Fibroblast of peridontal ligament (primary cell): ENCODE measurements at regions not wholly inside any gene's neighbourhood (a gene's known extent, or its start where the extent isn't known, plus 50 kb on each side); places are given as distances from the start of the nearest gene placed in this dataset.

Experiments
- DNase-seq: peaks from one replicate; pipeline ENCODE4 v3.0.0-alpha.2; 2010; ENCODE audit errors: extremely low read depth

DNA sequence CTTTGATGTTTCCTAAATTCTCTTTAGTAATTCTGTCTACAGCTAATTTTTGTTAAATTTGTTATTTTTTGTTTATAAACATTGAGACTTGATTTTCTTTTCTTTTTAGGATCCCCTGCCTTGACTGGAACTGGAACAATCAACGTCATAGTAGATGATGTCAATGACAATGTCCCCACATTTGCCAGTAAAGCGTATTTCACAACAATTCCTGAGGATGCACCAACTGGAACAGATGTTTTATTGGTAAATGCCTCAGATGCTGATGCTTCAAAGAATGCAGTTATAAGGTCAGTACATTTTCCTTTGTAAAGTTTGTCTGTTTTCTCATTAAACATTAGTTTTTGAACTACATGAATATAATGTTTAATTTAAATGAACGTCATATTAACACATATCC lies 119.4 kb downstream of the FAT4 start:
- peak; percentile 19 for DNase-seq

DNA sequence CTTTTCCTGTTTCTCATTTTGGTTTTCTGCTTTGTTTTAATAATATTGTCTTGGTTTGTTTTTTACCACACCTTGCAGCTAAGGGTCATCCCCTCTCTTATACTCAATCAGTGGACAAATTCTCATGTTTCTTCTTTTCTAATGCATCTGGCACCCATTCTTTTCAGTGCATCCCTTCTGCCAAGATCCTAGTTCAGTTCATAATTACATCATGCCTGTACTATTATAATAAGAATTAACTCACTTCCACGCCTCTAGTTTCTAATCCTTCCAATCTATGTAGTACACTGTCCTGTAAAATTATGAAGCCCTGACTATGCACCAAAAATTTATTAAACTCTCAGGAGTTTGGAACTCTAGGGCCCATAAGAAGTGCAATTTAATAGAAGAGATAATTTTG lies 126.1 kb downstream of the FAT4 start:
- no peak for DNase-seq

DNA sequence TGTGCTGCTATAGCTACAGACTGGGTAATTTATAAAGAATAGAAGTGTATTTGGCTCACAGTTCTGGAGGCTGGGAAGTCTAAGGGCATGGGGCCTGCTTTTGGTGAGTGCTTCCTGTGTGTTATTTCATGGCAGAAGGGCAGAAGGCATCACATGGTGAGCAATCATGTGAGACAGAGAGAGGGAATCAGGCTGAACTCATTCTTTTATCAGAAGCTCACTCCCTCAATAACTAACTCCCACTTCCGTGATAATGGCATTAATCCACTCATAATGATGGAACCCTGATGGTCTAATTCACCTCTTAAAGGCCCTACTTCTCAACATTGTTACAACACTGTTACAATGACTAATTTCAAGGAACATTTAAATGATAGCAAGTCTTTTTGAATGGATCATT lies 129.4 kb downstream of the FAT4 start:
- DNase-seq, result no peak

DNA sequence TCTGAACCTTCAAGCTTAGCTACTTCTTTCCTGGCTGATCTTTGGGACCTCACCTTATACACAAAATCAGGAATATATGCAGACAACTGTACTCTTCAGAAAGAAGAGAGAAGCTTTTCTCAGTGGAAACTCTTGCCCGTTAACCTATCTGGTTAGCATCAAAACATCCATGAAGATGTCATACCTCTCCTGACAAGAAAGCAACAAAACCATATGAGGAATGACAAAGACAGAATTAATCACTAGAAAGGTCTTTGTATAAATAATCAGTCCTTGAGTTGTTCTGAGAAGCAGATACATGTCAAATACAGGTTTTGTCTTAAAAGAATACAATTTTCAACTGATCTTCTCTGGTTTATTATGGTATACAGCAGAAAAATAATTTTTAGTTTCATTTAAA lies 130.8 kb downstream of the FAT4 start:
- DNase-seq, result no peak

DNA sequence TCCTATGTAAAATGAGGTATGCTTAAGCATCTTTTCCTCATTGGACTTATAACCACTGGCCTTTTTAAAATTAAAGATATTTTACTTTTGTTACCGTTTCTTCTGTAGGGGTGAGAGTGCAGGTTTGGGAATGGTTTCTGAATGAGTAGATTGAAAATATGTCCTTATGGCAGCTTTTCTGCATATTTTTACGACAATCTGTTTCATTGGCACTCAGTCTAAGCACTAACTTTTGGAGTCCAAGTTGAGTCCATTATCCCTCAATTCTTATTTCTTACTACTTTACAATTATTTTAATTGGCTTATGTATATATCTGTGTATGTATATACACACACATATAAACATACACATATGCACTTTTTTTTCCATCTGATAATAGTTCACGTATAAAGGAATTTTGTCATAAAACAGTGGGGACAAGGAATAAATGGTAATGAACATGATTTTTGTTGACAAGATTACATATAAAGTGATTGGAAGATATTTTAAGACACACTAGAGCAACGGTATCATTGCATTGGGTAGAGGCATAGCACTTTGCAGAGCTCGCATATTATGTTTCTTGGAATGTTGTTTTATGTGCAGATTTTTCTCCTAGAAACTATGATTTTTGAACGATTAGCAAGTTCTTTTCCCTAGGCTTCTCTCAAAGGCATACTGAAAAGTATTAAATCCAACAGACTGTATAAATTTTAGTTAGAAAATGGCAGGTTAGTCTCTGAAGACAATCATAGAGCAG lies 133.0 kb downstream of the FAT4 start:
- no peak for DNase-seq

DNA sequence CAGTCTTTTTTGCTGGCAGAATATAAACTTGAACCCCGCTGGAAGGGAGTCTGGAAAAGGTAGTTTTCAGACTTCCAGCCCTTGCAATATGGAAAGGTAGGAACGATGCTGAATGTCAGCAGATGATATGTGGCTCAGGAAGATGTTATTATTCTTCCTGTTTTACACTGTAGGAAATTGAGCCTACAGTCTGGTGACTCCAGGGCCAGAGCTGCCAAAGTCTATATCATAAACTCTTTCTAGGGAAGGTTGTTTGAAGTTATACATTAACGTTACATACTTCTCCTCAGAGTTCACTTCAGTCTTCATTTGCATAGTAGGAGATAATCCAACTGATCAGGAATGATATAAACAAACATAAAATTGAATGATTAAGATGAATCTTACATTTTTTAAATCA lies 141.3 kb downstream of the FAT4 start:
- DNase-seq, result no peak

DNA sequence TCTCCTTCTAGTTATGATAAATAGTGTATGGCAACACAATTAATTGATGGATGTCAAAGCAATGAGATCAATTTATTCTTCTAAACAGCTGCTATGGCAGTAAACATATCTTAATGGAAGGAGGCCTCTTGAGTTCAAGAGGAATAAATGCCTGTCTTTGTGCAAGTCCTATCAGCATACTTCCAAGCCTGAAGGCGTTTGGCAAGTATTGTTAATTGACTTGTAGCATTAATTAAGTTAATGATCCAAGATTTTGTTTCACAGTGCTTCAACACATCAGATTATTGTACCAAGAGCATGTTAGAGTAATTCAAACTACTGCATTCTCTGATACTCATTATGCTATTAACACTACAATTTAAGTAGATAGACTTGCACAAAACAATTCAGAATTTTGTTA lies 144.8 kb downstream of the FAT4 start:
- no peak for DNase-seq

DNA sequence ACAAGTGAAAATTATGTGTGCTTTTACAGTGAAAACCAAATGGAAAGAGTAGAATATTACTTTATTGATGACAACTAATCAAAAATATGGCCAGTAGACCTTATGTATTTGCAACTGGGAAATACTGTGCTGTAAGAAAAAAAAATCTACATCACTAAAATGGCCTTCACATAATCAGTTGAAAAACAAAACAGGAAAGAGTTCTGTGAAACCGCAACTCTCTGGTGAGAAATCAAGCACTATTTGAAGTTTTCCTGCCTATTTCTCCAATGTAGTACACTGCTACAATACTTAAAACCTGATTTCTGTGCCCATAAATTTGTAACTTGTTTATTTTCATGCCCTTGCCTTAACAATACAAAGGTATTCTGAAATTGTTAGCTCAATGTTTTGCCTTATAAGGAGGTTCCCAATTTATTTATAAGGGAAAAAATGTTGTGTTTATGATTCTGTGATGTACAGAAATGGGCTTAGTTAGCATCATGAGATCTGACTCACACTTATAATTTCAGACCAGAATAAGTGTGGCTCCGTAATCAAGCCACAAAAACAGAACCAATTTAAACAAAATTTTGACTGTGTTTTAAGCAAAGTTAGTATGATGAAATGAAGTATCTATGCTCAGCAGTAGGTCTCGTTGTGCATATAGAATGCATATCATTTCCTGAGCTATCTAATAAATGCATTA lies 147.1 kb downstream of the FAT4 start:
- peak; percentile 43 for DNase-seq

DNA sequence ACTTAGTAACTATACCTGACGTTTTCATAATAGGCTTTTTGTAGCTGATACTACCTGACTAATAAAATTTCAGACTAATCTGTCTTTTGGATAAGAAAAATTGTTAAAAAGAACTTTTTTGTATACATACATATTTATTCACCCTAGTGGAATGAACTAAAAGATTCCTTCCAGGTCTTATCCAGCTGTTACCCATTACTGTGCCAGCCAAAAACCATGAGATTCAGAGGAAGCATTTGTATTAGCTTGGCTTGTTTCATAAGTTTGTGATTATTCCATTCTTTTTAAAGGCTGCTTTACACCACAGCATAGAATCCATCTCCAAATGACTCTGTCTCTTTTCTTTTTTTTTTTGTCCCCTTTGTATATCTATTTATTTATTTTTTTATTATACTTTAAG lies 149.4 kb downstream of the FAT4 start:
- peak; percentile 84 for DNase-seq

DNA sequence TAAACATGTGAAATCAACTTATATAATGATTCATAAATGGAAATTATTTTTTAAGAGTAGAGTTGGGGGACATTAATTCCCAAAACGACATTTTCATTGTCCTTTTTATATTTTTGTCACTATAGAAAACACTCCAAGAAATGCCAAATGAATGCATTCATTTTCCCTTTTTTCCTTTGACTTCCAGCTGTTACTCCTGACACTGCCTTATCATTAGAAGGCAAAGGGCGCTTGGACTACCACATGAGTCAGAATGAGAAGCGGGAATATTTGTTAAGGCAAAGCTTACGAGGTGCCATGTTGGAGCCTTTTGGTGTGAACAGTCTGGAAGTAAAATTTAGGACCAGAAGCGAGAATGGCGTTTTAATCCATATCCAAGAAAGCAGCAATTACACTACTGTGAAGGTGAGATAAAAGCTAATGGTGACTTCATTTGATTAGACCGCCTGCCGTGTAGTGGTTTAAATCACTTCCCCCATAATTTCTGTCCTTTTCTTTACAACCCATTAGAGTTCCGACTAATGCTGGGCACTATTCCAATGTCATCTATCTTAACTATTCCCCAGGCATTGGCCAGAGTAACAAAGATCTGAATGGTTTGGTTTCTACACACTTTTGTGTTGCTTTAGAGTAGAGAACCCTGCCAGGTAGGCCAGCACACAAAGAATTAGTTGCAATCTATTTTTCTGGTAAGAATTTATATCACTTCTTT lies 166.7 kb downstream of the FAT4 start:
- DNase-seq, result no peak

DNA sequence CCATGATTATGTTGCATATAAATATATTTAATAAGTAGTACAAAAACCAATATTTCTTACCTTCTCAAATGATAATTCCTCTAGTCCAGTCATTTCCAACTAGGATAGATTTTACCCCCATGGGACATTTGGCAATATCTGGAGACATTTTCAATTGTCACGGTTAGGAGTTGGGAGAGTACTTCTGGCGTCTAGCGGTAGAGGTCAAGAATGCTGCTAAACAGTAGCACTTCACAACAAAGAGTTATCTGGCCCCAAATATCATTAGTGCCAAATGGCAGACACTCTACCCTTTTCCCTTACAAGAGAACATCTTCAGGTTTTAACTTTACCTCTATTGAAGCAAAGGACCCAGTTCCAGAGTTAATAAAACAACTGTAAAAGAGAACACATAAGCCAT lies 168.1 kb downstream of the FAT4 start:
- DNase-seq, result no peak

DNA sequence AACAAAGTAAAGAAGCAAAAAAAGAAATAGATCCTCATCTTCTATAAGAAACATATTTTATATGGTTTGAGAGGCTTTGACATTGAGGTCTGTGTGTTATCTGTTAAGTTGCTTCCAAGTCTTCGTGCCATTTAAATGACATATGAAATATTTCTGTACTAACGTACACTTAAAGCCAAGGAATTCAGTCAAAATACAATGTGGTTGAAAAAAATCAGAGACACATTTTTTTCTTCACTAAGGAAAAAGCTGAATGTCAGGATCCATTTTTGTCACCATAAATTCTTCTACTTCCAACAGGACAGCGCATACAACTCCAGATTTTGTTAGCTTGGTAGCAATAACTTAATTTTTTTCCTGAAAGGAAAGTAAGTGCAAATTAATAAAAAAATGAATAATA lies 168.5 kb downstream of the FAT4 start:
- DNase-seq, result no peak

DNA sequence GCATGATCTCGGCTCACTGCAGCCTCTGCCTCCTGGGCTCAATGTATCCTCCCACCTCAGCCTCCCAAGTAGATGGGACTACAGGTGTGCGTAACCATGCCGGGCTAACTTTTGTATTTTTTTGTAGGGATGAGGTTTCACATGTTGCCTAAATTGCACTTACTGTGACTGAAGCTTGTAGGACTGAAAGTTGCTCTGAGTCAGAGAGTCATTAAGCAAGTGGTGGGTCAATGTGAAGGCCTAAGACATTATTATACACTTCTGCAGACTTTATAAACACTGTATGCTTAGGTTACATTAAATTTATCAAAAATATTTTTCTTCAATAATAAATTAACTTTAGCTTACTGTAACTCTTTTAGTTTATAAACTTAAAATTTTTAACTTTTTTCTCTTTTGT lies 170.2 kb downstream of the FAT4 start:
- DNase-seq, result no peak

DNA sequence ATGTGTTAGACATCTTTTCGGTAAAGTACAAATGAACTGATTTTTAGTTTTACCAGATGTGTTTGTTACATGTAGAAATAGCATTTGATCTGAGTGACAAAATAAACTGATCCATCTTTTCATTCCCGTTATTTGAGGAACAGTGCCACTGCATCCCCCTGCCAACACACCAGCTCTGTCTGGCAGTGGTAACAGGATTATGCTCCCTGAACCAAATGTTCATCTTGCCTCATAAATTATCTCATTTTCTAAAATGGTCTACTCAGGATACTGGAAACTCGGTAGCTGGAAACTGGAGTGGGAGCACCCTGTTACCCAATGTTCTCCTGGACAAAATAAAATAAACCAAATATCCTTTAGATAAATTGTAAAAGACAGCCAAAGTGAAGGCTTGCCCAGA lies 171.6 kb downstream of the FAT4 start:
- no peak for DNase-seq

DNA sequence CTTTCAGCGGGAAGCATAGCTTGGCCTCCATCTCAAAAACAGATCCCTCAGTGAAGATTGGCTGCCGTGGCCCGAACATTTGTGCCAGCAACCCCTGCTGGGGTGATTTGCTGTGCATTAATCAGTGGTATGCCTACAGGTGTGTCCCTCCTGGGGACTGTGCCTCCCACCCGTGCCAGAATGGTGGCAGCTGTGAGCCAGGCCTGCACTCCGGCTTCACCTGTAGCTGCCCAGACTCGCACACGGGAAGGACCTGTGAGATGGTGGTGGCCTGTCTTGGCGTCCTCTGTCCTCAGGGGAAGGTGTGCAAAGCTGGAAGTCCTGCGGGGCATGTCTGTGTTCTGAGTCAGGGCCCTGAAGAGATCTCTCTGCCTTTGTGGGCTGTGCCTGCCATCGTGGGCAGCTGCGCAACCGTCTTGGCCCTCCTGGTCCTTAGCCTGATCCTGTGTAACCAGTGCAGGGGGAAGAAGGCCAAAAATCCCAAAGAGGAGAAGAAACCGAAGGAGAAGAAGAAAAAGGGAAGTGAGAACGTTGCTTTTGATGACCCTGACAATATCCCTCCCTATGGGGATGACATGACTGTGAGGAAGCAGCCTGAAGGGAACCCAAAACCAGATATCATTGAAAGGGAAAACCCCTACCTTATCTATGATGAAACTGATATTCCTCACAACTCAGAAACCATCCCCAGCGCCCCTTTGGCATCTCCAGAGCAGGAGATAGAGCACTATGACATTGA lies 175.4 kb downstream of the FAT4 start:
- no peak for DNase-seq

DNA sequence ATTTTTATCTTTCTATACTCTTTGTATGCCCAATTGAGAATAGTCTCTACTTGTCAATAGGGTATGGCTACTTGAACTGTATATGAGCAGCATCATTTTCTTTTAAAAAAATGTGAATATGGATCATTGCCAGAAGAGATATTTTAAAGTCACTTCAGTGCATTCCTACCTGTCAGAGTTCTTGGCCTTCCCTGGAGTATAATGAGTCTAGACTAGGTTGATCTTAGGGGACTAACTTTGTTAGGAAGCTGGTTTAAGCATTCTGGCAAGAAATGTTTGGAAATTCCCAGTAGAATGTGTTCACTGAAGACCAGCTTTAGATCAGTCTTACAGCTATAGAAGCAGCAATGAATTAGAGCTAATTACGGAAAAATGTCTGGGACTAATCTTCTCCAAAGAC lies 178.2 kb downstream of the FAT4 start:
- no peak for DNase-seq

DNA sequence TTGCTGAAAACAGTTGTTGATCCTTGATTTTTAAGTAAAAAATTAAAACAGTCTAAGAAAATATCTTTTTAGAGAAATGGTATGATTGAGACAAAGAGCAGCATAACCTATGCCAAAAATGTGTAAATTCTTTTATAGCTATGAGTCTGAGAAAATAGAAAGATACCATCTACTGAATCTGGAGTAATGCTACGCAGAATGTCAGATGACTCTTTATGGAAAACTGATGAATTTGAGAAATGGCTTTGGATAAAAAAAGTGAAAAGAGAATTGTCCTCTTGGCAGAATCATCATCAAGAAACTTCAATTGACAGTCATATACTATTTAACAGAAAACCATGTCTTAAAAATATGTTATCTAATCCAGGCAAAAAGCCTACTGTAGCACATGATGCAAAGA lies 183.1 kb downstream of the FAT4 start:
- no peak for DNase-seq

DNA sequence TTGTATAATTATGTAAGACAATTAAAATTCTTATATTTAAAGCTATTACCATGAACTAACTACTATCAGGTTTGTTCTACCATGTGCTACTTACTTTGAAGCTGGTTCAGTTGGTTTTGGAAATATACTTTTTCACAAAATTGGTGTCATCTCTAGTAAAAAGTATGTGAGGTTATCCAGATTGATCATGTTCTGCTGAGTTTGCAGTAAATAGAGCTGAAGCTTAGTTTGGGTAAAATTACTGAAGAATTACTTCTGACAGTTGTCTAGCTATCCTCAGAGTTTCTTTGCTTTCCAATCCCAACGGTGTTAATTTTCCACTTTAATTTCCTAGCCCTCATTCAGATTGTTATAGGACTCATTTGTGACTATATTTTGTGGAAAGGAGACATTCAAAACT lies 184.2 kb downstream of the FAT4 start:
- no peak for DNase-seq

DNA sequence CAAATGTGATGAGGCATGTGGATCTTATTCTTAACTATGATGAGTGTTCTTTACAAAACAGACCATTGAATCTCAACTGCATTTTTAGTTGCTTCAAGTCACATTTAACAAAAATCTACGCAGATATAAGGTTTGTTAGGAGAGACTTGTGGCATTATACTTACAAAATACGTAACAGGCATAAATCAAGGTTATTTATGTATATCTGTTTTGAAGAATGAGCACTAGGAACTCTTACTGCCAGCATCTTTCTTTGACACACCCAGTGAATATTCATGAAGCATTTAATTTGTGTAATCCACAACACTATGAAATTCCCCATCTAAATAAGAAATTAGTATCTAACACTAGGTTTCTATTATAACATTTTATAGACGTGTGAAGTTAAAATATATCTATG lies 186.3 kb downstream of the FAT4 start:
- DNase-seq, result no peak

DNA sequence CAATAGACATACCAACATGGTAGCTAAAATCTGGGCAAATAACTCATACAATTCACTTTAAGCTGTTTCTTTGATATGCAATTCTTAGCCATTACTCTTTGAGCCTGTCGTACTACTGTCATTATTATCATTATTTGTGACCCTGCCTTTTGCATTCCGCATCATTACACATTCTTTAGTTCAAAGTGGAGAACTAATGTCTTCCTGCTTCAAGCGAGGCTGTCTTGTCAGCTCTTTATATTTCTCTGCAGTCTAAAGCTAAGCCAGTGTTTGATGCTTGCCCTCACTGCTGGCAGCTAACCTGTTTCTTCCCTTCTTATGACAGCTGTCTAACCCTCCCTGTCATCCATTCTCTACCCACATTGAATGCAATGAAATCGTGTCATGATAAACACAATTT lies 186.8 kb downstream of the FAT4 start:
- no peak for DNase-seq

DNA sequence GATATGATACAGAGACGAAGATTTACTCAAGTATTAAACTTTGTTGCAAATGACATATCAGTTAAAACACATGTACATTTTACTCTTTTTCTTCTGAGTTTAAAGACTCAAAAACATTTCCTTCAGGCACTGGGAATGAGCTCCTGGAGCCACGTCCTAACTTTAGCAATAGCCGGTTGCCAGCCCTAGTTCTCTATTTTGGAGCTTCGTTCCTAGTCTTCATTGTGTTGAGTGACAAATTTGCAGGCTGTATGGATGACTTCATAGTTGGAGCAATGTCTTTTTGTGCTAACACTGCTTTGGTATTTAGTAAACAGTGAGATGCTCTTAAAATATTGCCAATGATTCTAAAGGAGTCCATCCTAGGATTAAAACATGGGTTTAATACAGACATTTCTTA lies 190.9 kb downstream of the FAT4 start:
- no peak for DNase-seq

DNA sequence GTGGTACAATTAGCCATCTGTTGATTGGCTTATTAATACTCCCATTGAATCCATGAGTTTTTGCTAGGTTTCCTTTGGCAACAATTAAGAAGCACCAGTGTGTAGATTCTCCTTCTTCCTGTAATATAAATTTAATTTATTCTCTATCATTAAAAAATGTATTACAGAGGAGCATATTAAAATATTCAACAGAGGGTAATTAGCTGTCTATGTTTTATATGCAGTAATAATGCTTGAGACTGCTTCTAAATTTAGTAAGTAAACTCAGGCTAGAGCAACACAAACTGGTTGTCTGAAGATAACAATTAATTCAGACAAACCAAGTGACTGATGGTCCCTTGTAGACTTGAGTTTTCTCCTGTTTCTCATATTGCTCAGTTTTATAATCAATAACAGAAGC lies 192.4 kb downstream of the FAT4 start:
- DNase-seq, result no peak

DNA sequence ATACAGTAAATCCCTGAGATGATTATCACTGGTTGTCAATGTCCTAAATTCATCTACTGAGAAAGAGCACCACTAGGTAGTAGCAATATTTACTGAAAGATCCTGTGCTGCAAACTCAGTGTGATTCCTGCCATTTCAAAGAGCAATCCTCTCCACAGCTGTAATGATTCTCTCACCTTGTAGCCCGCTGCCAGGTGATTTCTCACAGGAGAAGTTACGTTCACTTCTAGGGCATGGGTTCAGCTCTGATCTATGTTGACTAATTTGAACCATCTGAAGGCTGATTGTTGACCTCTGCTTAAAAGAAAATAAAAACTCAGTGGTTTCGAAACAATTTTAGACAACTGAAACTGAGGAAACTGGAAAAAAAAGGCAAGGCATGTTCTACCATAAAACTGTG lies 197.0 kb downstream of the FAT4 start:
- no peak for DNase-seq
